ENCODE measurements at regions not wholly inside any gene's neighbourhood (a gene's known extent, or its start where the extent isn't known, plus 50 kb on each side); places are given as distances from the start of the nearest gene placed in this dataset.

GRCh38 chr7:41826641-41827040, 123.8 kb upstream of the INHBA start:
- TF ChIP-seq ATF3 (IDR thresholded peaks at IDR 0.05) (no peak), CTCF (IDR thresholded peaks at IDR 0.05; ENCODE audit: low read depth, low read length, missing input control) (no peak), JUND (IDR thresholded peaks at IDR 0.05) (no peak), RAD21 (IDR thresholded peaks at IDR 0.05) (no peak), MAX (IDR thresholded peaks at IDR 0.05) (no peak), REST (IDR thresholded peaks at IDR 0.05) (no peak), EGR1 (IDR thresholded peaks at IDR 0.05; ENCODE audit: low read depth in 2 of 2) (no peak), HNF4G (IDR thresholded peaks at IDR 0.05) (no peak)
